GM21723 (cell line): ENCODE measurements at regions not wholly inside any gene's neighbourhood (a gene's known extent, or its start where the extent isn't known, plus 50 kb on each side); places are given as distances from the start of the nearest gene placed in this dataset.
"Not testable (repeated sequence)": the region's sequence is repeated elsewhere in the genome, so short reads cannot be mapped to it uniquely, and the experiment has no call there.

Experiments used
- ATAC-seq: cut with Tn5 transposase; IDR thresholded peaks from one replicate; pipeline ENCODE4 v1.9.1; 2021; ENCODE audit warnings: mild to moderate bottlenecking, moderate library complexity; ENCODE audit not compliant: unreplicated experiment

DNA sequence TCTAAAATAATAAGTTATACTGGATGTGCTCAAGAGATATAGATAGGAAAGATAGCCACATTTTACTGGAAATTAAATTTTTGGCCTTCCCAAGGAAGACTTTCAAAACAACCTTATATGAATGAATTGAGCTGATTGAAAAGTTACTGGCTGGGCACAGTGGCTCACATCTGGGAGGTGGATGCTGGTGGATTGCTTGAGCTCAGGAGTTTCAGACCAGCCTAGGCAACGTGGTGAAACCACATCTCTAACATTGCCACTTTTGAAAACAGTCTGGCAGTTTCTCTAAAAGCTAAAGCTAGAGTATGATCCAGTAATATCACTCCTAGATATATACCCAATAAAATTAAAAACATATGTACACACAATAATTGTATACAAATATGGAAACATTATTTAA, 231.4 kb upstream of the POU1F1 start:
- no peak for ATAC-seq

- peak; percentile 84 for ATAC-seq
Observed at GRCh38 chr3:87503900-87504498, 227.6 kb upstream of the POU1F1 start.

DNA sequence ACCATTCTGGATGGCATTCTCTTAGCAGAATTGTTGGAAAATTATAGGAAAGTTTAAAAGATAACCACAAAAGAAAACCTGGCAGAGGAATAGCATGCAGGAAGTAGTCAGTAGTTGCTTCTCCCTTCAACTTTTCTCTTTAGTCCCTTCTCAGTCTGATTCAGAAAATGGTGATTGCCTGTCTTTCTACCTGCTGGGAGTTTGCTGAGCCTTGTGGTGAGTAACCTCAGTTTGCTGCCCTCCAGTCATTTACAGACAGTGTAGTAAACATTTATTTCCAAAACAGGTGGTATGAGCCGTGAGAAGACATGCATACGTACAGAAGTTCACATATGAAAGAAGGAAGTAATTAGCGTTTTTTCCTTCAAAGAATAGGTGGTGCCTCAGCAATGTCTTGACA, 224.7 kb upstream of the POU1F1 start:
- ATAC-seq: no peak

DNA sequence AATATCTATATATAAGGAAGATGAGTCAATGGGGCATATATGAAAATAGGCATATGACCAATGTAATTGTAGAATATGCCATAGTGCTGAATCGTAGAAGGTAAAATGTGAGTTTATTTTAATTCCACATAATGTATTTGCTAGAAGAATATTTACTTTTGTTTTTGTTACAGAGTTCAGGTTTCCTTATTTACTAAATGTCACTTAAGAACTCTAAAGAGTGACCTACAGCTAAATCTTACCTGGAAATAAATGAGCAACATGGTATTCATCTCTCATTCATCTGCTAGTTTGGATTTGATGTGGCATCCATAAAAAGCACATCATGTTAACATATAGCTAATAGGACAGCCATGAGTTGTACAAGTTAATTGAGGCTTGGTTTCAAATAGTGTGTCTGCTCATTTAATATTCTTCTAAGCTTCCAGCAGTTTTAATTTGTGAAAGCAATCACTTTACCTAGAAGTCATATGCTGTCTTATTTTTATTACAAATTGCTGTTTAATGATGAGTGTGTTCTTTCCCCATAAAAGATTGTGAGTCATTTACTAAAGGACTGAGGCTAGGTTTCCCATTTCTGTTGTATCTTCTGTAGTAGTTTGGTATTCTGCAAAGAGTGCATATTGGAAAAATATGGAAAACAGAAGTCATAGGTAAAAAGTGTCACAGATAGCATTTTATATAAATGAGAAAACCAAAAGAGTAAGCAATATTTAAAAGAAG, 222.1 kb upstream of the POU1F1 start:
- ATAC-seq: no peak

GRCh38 chr3:87495938-87496337, 219.6 kb upstream of the POU1F1 start:
- no peak for ATAC-seq

DNA sequence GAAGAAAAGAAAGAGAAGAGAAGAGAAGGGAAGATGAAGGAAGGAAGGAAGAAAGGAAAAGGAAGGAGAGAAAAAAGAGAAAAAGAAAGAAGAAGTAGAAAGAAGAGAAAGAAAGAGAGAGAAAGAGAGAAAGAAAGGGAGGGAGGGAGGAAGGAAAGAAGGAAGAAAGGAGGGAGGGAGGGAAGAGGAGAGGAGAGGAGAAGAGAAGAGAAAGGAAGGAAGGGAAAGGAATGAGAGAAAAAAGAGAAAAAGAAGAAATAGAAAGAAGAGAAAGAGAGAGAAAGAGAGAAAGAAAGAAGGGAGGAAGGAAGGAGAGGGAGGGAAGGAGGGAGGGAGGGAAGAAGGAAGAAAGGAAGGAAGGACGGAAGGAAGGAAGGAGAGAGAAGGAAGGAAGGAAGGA, 217.9 kb upstream of the POU1F1 start:
- ATAC-seq: no peak

- no peak for ATAC-seq
Observed at GRCh38 chr3:87491843-87492242, 215.5 kb upstream of the POU1F1 start.

DNA sequence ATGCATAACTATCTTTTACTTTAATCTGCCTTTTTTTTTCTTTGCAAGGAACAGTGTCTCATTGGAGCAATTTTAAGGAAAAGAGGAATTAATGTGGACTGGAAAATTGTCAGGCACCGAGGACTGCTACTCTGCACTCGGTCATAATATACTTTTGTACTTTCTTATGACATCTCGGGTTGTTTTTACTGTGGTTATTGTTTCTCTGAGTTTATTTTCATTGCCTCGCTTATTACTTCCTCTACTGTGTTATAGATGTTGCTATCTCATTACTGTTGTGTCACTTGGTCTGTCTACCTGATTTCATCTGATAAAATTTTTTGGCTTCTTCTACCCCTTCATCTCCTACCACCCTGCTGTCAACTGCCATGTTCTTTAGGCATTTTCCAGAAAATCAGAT, 213.5 kb upstream of the POU1F1 start:
- no peak for ATAC-seq

- no peak for ATAC-seq
Observed at GRCh38 chr3:87488765-87489164, 212.4 kb upstream of the POU1F1 start.

DNA sequence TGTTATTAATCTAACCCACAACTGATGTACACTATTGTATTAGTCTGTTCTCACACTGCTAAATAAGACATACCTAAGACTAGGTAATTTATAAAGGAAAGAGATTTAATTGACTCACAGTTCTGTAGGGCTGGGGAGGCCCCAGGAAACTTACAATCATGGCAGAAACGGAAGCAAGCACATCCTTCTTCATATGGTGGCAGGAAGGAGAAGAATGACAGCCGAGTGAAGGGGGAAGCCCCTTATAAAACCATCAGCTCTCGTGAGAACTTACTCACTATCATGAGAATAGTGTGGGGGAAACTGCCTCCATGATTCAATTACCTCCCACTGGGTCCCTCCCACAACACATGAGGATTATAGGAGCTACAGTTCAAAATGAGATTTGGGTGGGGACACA, 210.3 kb upstream of the POU1F1 start:
- ATAC-seq: not testable (repeated sequence)

DNA sequence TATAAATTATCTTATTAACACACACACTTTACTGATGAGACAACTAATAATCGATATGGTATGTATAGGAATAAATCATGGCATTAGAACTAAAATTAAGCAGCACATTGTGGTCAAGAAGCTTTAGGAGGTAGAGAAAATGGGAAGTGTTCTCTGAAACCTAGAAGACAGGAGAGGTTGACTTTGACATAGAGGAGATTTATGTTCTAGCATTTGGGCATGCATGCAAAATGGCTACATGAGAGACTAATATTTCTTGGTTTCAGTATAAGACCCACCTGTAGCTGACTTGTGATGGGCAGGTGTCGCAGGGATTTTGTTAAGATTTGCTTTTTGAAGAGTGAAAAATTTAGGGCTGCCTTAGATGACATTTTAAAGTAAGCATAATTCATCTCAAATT, 209.7 kb upstream of the POU1F1 start:
- ATAC-seq: no peak

DNA sequence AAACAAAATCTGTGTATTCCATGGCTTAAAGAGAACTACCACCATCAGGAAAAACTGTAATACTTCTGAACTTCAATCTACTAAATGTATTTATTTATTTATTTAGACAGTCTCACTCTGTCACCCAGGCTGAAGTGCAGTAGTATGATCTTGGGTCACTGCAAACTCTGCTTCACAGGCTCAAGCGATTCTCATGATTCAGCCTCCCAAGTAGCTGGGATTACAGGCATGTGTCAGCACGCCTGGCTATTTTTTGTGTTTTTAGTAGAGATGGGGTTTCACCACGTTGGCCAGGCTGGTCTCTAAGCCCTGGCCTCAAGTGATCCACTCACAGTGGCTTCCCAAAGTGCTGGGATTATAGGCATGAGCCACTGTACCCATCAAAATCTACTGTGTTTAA, 202.3 kb upstream of the POU1F1 start:
- no peak for ATAC-seq

GRCh38 chr3:87473944-87474343, 197.6 kb upstream of the POU1F1 start:
- ATAC-seq: no peak

DNA sequence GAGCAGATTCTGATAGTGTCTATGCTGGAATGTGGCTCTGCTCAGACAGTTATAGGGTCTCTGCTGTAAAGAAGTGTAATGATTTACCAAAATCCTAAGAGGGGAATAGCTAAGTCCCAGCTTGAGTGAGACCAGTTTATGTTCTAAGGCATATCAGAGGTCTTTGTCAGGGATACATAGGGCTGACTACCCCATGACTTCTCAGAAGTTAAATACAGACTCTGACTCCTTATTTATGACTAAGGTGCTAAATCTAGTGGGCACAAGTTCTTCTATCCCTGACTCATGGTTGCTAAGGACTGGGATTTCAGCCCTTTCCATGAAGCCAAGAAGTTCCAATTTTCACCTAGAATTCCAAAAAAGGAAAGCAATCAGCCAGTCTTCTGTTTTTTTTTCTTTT, 192.6 kb upstream of the POU1F1 start:
- no peak for ATAC-seq

DNA sequence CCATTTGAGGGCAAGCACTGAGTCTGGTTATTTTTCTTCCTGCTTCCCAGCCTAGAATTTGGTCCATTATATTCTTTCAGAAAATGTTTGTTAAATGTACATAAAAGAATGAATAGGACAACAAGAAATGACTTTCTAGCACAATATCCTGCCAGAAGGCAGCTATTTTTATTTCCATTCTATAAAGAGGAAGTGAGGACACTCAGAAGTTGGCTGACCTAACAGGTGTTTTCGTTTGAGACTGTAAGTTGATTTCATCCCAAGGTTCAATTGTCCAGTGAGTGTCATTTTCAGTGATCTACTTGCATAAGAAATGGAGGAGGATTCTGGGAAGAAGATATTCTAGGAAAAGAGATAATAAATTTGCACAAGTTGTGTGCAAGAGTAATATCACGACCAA, 191.9 kb upstream of the POU1F1 start:
- no peak for ATAC-seq

DNA sequence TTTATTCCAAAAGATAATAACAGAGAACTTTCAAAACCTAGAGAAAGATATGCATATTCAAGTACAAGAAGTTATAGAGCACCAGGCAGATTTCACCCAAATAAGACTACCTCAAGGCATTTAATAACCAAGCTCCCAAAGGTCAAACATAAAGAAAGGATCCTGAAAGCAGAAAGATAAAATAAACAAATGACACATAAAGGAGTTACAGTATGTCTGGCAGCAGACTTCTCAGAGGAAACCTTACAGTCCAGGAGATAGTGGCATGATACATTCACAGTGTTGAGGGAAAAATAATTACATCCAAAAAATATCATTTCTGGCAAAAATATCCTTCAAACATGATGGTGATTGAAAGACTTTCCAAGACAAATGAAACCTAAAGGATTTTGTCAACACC, 185.8 kb upstream of the POU1F1 start:
- no peak for ATAC-seq

GRCh38 chr3:87461443-87461842, 185.1 kb upstream of the POU1F1 start:
- no peak for ATAC-seq

DNA sequence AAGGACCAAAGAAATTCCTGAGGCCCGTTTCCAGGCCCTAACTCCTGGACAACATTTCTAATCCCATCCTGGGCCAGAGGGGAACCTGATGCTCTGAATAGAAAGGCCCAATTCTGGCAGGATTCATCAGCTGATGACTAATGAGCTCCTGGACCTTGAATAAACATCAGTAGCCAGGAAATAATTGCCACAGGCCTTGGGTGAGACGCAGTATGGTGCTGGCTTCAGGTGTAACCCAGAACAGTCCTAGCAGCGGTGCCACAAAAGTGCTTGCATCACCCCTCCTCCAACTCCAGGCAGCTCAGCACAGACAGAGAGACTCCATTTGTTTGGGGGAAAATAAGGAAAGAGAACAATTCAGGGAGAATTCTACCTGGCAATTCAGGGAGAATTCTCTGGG, 184.7 kb upstream of the POU1F1 start:
- no peak for ATAC-seq

DNA sequence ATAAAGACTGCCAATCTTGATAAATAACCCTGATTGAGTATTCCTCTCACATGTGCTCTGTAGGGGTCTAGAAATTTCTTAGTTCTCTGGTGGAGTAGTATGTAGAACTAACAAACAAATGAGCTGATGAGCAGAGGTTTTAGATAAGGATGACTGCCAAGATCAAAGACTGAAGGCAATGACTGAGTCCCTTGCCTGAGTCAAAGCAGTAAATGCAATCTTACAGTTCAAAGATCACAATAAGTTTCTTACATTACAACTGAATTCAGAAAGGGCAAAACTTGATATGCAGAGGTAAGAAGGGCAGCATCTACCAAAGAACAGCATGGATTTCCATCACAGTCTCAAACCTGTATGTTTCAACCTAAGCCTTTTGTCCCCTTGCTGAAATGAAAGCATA, 172.2 kb upstream of the POU1F1 start:
- ATAC-seq: no peak

DNA sequence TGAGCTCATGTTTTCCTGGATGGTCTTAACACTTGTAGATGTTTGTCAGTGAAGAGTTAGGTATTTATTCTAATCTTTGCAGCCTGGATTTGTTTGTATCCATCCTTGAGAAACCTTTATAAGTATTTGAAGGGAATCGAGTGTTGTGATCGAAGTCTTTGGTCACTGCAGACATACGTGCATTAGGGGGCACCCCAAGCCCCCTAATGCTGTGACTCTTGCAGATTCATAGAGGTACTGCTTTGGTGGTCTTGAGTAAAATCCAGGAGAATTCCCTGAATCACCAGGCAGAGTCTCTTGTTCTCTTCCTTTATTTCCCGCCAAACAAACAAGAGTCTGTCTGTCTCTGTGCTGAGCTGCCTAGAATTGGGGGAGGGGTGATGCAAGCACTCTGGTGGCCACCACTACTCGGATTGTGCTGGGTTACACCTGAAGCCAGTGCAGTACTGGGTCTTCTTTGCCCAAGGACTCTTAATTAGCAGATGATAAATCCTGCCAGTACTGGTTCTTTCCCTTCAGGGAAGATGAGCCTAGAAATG, 170.5 kb upstream of the POU1F1 start:
- ATAC-seq: no peak

- ATAC-seq: no peak
Observed at GRCh38 chr3:87442470-87442869, 166.1 kb upstream of the POU1F1 start.

GRCh38 chr3:87437765-87438164, 161.4 kb upstream of the POU1F1 start:
- no peak for ATAC-seq
